K562 (cell line): ENCODE measurements at regions not wholly inside any gene's neighbourhood (a gene's known extent, or its start where the extent isn't known, plus 50 kb on each side); places are given as distances from the start of the nearest gene placed in this dataset.

Source experiments
- BHLHE40 ChIP-seq: IDR thresholded peaks from 2 replicates; pipeline ENCODE4 v1.6.1; 2011; ENCODE audit warnings: low read length, improper control_type of control experiment
- CBX3 ChIP-seq, 2 experiments: IDR thresholded peaks; 1 replicate in 1 of 2; 2 replicates in 1 of 2; pipeline ENCODE4 v1.6.1; 2012; ENCODE audit warnings: inconsistent platforms in 2 of 2, low read length in 2 of 2, borderline replicate concordance in 1 of 2, control low read depth in 1 of 2
- HCFC1 ChIP-seq: IDR thresholded peaks from 2 replicates; pipeline ENCODE4 v1.6.1; 2012; ENCODE audit warnings: low read depth, low read length, improper control_type of control experiment
- HNRNPL ChIP-seq: fragments of 200-400 bp; formaldehyde crosslinking; IDR thresholded peaks from 2 replicates; pipeline ENCODE4 v1.6.1; 2017; ENCODE audit warnings: low read depth, mild to moderate bottlenecking, low read length
- MITF ChIP-seq: IDR thresholded peaks from 2 replicates; pipeline ENCODE4 v1.6.1; 2014; ENCODE audit warnings: antibody characterized with exemption
- NEUROD1 ChIP-seq: fragments of 150-350 bp; IDR thresholded peaks from 2 replicates; pipeline ENCODE4 v1.6.1; 2014; ENCODE audit warnings: borderline replicate concordance, low read length, low read depth; ENCODE audit not compliant: partially characterized antibody
- NR3C1 ChIP-seq: sonication (generic); formaldehyde crosslinking; IDR thresholded peaks from 2 replicates; pipeline ENCODE4 v1.8.1; 2022; ENCODE audit warnings: missing genetic modification reagents
- PCBP2 ChIP-seq: fragments of 200-400 bp; formaldehyde crosslinking; IDR thresholded peaks from 2 replicates; pipeline ENCODE4 v1.6.1; 2018; ENCODE audit warnings: low read length, low read depth, mild to moderate bottlenecking, moderate library complexity; ENCODE audit not compliant: poor library complexity, severe bottlenecking
- PHB ChIP-seq: fragments of 250-450 bp; sonication (Bioruptor Pico); IDR thresholded peaks from 2 replicates; pipeline ENCODE4 v1.5.0; 2021
- PHF20 ChIP-seq: fragments of 450-650 bp; IDR thresholded peaks from 2 replicates; pipeline ENCODE4 v1.6.1; 2018; ENCODE audit not compliant: partially characterized antibody
- POLR2AphosphoS5 ChIP-seq: IDR thresholded peaks from 2 replicates; pipeline ENCODE4 v1.6.1; 2011; ENCODE audit warnings: mild to moderate bottlenecking, low read depth, low read length, moderate library complexity; ENCODE audit not compliant: control insufficient read depth, insufficient read depth
- RFX5 ChIP-seq: IDR thresholded peaks from 2 replicates; pipeline ENCODE4 v1.6.1; 2011; ENCODE audit warnings: low read depth, mild to moderate bottlenecking, improper control_type of control experiment, low read length
- SMARCA4 ChIP-seq: fragments of 450-650 bp; IDR thresholded peaks from 2 replicates; pipeline ENCODE4 v1.6.1; 2016
- TEAD1 ChIP-seq, 2 experiments: fragments of 450-650 bp in 1 of 2; sonication (generic) in 1 of 2; formaldehyde crosslinking; IDR thresholded peaks; 2 replicates each; pipeline versions ENCODE4 v1.4.0 to v1.8.0; 2020 to 2022; ENCODE audit warnings: mild to moderate bottlenecking in 2 of 2, missing genetic modification reagents in 1 of 2
- ZNF324 ChIP-seq: fragments of 250-450 bp; sonication (Bioruptor Pico); IDR thresholded peaks from 2 replicates; pipeline ENCODE4 v1.4.0; 2020; ENCODE audit warnings: mild to moderate bottlenecking
- ZNF830 ChIP-seq: fragments of 250-450 bp; sonication (Bioruptor Pico); IDR thresholded peaks from 2 replicates; pipeline ENCODE4 v1.5.0; 2021; ENCODE audit warnings: mild to moderate bottlenecking
- TF ChIP-seq, protein P1 (sequence below): fragments of 200-800 bp; sonication (Bioruptor generic); IDR thresholded peaks from 2 replicates; pipeline ENCODE4 v1.6.1; 2016; ENCODE audit warnings: missing genetic modification characterization, missing compliant biosample characterization
- TF ChIP-seq, protein P2 (sequence below): fragments of 250-450 bp; sonication (Bioruptor Pico); IDR thresholded peaks from 2 replicates; pipeline ENCODE4 v1.5.0; 2021; ENCODE audit warnings: mild to moderate bottlenecking, borderline replicate concordance

- 0 out of 3 replicates have a peak, but pooled peaks of 1 of the 2 experiments have one; percentile 21 for TF ChIP-seq CBX3 (IDR thresholded peaks at IDR 0.05; ENCODE audit: borderline replicate concordance in 1 of 2, low read length in 2 of 2)
- TF ChIP-seq TEAD1 (CRISPR knock-in tag; IDR thresholded peaks at IDR 0.05): peak in 1 of 2 experiments; percentile 43; a peak in 1 of 4 replicates
- TF ChIP-seq HCFC1: no peak
- peak; percentile 69; the same call in 1 of the 2 replicates for TF ChIP-seq ZNF830 (CRISPR knock-in tag)
- peak; percentile 70; the same call in 1 of the 2 replicates for TF ChIP-seq HNRNPL
- TF ChIP-seq SMARCA4: no peak
- peak; percentile 87 for TF ChIP-seq RFX5
- no peak for TF ChIP-seq PHB (CRISPR knock-in tag)
- no peak for TF ChIP-seq PCBP2
- TF ChIP-seq NEUROD1: peak; percentile 15
- 0 out of 2 replicates have a peak, but pooled peaks have one; percentile 25 for TF ChIP-seq MITF
- no peak for TF ChIP-seq ZNF324 (CRISPR knock-in tag)
- peak; percentile 85; the same call in 1 of the 2 replicates for TF ChIP-seq NR3C1 (CRISPR knock-in tag)
- TF ChIP-seq, protein P1, sequence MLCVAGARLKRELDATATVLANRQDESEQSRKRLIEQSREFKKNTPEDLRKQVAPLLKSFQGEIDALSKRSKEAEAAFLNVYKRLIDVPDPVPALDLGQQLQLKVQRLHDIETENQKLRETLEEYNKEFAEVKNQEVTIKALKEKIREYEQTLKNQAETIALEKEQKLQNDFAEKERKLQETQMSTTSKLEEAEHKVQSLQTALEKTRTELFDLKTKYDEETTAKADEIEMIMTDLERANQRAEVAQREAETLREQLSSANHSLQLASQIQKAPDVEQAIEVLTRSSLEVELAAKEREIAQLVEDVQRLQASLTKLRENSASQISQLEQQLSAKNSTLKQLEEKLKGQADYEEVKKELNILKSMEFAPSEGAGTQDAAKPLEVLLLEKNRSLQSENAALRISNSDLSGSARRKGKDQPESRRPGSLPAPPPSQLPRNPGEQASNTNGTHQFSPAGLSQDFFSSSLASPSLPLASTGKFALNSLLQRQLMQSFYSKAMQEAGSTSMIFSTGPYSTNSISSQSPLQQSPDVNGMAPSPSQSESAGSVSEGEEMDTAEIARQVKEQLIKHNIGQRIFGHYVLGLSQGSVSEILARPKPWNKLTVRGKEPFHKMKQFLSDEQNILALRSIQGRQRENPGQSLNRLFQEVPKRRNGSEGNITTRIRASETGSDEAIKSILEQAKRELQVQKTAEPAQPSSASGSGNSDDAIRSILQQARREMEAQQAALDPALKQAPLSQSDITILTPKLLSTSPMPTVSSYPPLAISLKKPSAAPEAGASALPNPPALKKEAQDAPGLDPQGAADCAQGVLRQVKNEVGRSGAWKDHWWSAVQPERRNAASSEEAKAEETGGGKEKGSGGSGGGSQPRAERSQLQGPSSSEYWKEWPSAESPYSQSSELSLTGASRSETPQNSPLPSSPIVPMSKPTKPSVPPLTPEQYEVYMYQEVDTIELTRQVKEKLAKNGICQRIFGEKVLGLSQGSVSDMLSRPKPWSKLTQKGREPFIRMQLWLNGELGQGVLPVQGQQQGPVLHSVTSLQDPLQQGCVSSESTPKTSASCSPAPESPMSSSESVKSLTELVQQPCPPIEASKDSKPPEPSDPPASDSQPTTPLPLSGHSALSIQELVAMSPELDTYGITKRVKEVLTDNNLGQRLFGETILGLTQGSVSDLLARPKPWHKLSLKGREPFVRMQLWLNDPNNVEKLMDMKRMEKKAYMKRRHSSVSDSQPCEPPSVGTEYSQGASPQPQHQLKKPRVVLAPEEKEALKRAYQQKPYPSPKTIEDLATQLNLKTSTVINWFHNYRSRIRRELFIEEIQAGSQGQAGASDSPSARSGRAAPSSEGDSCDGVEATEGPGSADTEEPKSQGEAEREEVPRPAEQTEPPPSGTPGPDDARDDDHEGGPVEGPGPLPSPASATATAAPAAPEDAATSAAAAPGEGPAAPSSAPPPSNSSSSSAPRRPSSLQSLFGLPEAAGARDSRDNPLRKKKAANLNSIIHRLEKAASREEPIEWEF (CRISPR knock-in tag): peak; percentile 60; the same call in 1 of the 2 replicates
- TF ChIP-seq, protein P2, sequence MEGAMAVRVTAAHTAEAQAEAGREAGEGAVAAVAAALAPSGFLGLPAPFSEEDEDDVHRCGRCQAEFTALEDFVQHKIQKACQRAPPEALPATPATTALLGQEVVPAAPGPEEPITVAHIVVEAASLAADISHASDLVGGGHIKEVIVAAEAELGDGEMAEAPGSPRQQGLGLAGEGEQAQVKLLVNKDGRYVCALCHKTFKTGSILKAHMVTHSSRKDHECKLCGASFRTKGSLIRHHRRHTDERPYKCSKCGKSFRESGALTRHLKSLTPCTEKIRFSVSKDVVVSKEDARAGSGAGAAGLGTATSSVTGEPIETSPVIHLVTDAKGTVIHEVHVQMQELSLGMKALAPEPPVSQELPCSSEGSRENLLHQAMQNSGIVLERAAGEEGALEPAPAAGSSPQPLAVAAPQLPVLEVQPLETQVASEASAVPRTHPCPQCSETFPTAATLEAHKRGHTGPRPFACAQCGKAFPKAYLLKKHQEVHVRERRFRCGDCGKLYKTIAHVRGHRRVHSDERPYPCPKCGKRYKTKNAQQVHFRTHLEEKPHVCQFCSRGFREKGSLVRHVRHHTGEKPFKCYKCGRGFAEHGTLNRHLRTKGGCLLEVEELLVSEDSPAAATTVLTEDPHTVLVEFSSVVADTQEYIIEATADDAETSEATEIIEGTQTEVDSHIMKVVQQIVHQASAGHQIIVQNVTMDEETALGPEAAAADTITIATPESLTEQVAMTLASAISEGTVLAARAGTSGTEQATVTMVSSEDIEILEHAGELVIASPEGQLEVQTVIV (CRISPR knock-in tag): no peak
- peak; percentile 39 for TF ChIP-seq PHF20
- TF ChIP-seq POLR2AphosphoS5: peak; percentile 29; the same call in 1 of the 2 replicates
- peak; percentile 76 for TF ChIP-seq BHLHE40
Observed at GRCh38 chr6:14210663-14211561, 93.3 kb downstream of the CD83 start (continued).
